ENCODE measurements at regions not wholly inside any gene's neighbourhood (a gene's known extent, or its start where the extent isn't known, plus 50 kb on each side); places are given as distances from the start of the nearest gene placed in this dataset.

GRCh38 chr18:78579449-78579848 is 400.2 kb upstream of the SALL3 start:
- TF ChIP-seq POLR2A (IDR thresholded peaks at IDR 0.05; ENCODE audit: low read length) (no peak), GATA1 (IDR thresholded peaks at IDR 0.05; ENCODE audit: low read depth, low read length) (no peak)

All from erythroblast (primary cell).